WI38 (cell line): ENCODE measurements at regions not wholly inside any gene's neighbourhood (a gene's known extent, or its start where the extent isn't known, plus 50 kb on each side); places are given as distances from the start of the nearest gene placed in this dataset.

Experiments used
- H3K4me3 ChIP-seq: 2 replicates; pipeline ENCODE4 v1.5.1; 2011; ENCODE audit warnings: low read depth, mild to moderate bottlenecking, control low read depth, low read length
- TF ChIP-seq, protein P1 (sequence below): IDR thresholded peaks from 2 replicates; pipeline ENCODE4 v1.5.1; 2012; ENCODE audit warnings: low read depth, mild to moderate bottlenecking, control low read depth, low read length

DNA sequence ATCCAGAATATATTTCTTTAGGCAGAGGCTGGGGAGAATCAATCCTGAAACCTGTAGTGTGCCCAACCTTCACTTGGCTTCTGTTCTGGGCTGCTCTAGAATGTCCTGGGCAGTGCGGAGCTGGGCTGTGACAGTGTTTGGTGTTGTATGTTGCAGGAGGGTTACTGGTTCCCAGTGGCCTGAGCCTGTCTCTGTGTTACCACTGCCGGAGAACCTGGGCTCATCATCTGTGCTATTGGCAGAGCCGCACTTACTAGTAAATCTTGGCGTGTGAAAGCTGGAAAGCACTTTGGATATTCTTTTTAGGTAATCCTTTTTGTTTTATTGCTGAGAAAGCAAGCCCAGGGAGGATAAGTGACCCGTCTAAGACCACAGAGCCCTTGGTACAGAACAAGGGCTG is 412.9 kb downstream of the SLC4A3 start:
- H3K4me3 ChIP-seq = no peak overlapping the region
- TF ChIP-seq, protein P1, sequence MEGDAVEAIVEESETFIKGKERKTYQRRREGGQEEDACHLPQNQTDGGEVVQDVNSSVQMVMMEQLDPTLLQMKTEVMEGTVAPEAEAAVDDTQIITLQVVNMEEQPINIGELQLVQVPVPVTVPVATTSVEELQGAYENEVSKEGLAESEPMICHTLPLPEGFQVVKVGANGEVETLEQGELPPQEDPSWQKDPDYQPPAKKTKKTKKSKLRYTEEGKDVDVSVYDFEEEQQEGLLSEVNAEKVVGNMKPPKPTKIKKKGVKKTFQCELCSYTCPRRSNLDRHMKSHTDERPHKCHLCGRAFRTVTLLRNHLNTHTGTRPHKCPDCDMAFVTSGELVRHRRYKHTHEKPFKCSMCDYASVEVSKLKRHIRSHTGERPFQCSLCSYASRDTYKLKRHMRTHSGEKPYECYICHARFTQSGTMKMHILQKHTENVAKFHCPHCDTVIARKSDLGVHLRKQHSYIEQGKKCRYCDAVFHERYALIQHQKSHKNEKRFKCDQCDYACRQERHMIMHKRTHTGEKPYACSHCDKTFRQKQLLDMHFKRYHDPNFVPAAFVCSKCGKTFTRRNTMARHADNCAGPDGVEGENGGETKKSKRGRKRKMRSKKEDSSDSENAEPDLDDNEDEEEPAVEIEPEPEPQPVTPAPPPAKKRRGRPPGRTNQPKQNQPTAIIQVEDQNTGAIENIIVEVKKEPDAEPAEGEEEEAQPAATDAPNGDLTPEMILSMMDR = no peak

DNA sequence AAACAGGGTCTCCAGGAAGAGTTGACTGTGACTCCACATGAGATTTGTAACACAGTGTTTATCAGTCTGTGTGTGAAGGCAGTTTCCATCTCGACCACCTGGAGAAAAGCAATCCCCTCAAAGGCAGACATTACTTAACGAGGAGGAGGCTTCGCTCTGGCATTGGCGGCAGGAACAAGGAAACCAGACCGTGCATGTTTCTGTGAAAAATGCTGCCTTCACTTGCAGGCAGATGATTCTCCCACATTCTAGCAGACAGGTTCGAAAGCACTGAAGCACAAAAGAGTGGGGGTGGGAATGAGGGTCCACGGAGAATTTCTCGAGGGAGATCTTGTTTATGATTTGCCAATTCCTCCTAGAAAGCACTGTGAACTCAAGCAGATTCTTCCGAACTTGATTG is 414.0 kb downstream of the SLC4A3 start:
- H3K4me3 ChIP-seq = no peak overlapping the region
- TF ChIP-seq, protein P1 = no peak

DNA sequence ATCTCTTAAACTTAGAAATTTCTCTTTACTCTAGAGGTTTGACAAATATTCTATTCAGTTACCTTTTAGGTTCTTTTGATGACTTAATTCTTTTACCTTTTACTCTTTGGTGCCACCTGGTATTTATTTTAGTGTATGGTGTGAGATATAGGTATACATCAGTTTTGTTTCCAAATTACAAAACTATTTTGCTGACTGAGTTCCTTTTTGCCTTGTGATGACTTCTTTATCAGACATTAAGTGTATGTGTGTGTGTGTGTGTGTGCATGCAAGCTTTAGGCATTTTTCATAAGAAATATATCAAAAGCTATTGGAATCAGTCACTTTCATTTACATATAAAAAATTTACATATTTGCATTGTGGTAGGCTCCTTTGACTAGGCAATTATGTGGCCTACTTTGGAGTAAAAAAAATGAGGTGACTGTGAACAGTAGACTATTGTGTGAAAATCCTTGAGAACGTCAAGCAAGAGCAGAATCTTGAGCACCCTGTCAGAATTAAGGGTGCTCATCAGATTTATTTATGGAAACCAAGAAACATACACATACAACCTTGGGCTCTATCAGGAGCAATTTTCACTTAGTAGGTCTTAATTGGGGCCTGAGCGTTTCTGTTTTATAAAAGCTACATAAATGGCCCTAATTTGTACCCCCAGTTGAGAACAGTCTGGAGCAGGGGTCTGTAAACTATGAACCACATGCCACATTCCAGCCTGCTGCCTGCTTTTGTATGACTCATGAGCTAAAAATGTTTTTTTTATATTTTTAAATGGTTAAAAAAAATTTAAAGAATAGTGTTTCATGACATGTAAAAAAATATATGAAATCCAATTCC is 415.9 kb downstream of the SLC4A3 start:
- no peak overlapping the region for H3K4me3 ChIP-seq
- TF ChIP-seq, protein P1 = no peak

DNA sequence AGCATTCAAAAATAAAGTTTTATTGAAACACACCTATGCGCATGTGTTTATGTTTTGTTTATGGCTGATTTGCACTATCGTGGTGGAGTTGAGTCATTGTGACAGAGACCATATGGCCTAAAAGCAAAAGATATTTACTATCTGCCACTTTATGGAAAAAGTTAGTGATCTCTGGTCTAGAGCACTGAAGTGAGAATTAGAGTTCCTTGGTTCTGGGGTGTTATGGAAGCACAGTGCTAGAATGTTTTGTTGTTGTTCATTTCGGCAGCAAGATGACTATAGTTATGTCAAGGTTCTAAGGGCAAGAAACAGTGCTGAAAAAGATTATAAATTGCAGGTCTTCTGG is 416.5 kb downstream of the SLC4A3 start:
- TF ChIP-seq, protein P1 = no peak
- no peak overlapping the region for H3K4me3 ChIP-seq

DNA sequence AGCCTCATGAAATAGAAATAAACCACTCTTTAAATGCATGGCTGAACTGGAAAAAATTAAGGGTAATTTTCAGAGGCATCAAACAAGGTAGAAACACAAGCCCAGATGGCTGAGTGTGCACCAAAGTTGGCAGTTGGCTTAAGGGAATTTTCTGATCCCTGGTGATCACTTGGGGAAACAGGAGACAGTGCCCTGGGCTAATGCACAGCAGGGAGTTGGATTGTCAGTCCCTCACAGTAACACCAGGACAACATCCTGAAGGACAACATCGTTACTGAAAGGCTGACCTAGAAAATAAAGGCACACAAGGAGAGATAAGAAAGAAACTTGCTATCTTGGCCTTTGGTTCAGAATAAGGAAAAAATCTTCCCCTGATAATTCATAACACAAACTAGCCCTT is 417.0 kb downstream of the SLC4A3 start:
- no peak overlapping the region for H3K4me3 ChIP-seq
- TF ChIP-seq, protein P1 = no peak

DNA sequence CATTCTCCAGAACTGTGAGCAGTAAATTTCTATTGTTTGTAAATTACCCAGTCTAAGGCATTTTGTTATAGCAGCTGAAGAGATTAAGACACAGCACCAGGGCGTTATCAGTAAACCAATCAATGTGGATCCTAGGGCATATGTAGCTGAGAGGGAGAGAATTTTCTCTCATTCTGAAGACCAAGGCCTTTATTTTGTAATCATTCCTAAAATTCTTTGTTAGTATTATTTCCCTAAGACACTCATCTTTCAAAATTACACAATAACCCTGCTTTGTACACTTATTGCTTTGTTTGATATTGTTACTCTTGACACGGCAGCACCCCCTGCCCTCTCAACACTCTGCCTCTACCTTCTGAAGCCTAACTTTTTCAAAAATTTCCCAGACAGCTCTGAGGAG is 419.1 kb downstream of the SLC4A3 start:
- H3K4me3 ChIP-seq = no peak overlapping the region
- TF ChIP-seq, protein P1 = no peak

DNA sequence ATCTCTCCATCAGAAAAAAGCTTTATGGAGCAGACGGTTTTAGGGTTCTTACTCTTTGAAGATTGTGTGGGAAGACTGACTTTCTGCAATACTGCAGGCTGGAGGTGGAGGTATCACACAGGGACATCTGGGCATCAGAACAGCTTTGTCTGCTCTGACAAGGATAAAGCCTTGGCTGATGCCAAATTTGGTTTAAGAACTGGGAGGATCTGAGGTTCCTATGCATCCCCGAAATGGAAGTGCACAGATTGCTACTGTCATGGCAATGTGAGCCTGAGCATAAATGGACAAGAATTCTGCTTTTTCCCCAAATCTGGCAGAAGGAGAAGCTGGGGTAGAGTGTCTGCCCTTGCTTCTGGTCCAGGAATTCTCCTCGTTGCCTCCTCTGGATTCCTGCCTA is 424.3 kb downstream of the SLC4A3 start:
- TF ChIP-seq, protein P1 = no peak
- no peak overlapping the region for H3K4me3 ChIP-seq
